Stomach (tissue), 8 donors: ENCODE measurements at regions not wholly inside any gene's neighbourhood (a gene's known extent, or its start where the extent isn't known, plus 50 kb on each side); places are given as distances from the start of the nearest gene placed in this dataset.

Experiments used
- DNase-seq, 2 donors: peaks; one replicate each; pipeline versions ENCODE4 v3.0.0 to v3.0.0-alpha.2; 2013 to 2019
- H3K27ac ChIP-seq, 5 donors: fragments of 200-600 bp in 4 of 5; sonication (generic) in 4 of 5; one replicate each; pipeline ENCODE4 v1.5.1; 2013 to 2019; ENCODE audit warnings: mild to moderate bottlenecking in 1 of 5, moderate library complexity in 1 of 5
- H3K27me3 ChIP-seq, 3 donors: fragments of 200-600 bp; sonication (generic); one replicate each; pipeline ENCODE4 v1.5.1; 2017 to 2019; ENCODE audit warnings: mixed run types in 1 of 3
- H3K36me3 ChIP-seq, 4 donors: fragments of 200-600 bp; sonication (generic); 1 replicate in 3 of 4; 2 replicates in 1 of 4; pipeline ENCODE4 v1.5.1; 2016 to 2019
- H3K4me1 ChIP-seq, 4 donors: fragments of 200-600 bp; sonication (generic); one replicate each; pipeline ENCODE4 v1.5.1; 2016 to 2019
- H3K4me3 ChIP-seq, 4 donors: fragments of 200-600 bp; sonication (generic) in 3 of 4; one replicate each; pipeline ENCODE4 v1.5.1; 2016 to 2019; ENCODE audit warnings: mild to moderate bottlenecking in 1 of 4
- H3K9me3 ChIP-seq, 4 donors: fragments of 200-600 bp; sonication (generic); one replicate each; pipeline ENCODE4 v1.5.1; 2016 to 2019
- CTCF ChIP-seq, 7 experiments: fragments of 450-650 bp in 4 of 7; fragments of 200-600 bp in 3 of 7; sonication (generic) in 3 of 7; IDR thresholded peaks; one replicate each; pipeline ENCODE4 v1.5.1; 2016 to 2019; ENCODE audit warnings: antibody characterized with exemption in 7 of 7, control low read depth in 2 of 7, mild to moderate bottlenecking in 1 of 7
- EP300 ChIP-seq: sonication (generic); formaldehyde crosslinking; IDR thresholded peaks from one replicate; pipeline ENCODE4 v1.6.1; 2017; ENCODE audit warnings: antibody characterized with exemption
- POLR2A ChIP-seq, 4 donors: fragments of 450-650 bp; IDR thresholded peaks; one replicate each; pipeline ENCODE4 v1.6.1; 2016; ENCODE audit warnings: antibody characterized with exemption in 4 of 4, control low read depth in 2 of 4, mild to moderate bottlenecking in 1 of 4, moderate library complexity in 1 of 4
- POLR2AphosphoS5 ChIP-seq, 3 donors: sonication (generic); formaldehyde crosslinking; IDR thresholded peaks; one replicate each; pipeline ENCODE4 v1.6.1; 2016; ENCODE audit warnings: antibody characterized with exemption in 3 of 3
- WGBS, 5 donors: extraction: QIAGEN DNeasy Blood & Tissue Kit in 3 of 5; methylation state at CpG; one replicate each; pipeline versions ENCODE4 v1.1.5 to v1.1.7; 2013 to 2018; 5-methylcytosine and 5-hydroxymethylcytosine counted together
- intact Hi-C: fragments of 100-400 bp; cut with DNase I; formaldehyde crosslinking; loops from one replicate; pipeline ENCODE4 v1.15.1; 2023; ENCODE audit warnings: low total_unique reads
- donor health status: healthy with polysubstance abuse.
- donor health status: Bipolar disorder and iron deficiency.
- donor health status: healthy.

DNA sequence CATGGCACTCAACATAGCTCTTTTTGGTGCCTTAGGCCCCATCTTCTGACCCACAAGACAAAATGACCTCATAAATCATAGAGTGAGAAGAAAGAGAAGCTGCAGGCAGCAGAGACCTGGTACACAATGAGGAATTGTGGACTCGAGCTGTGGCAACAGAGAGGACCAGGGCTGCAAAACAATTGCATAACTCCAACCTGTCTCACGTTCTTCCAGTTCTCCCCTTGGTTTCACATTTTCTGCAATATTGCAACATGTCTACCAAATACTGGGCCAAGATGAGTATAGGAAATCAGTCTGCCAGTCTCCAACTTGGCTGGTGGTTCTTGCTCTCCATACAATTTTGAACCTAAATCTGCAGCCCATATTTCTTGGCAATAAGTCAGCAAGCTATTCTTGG, 105.3 kb downstream of the KDR start:
- Histone ChIP-seq H3K27ac (no peak overlapping the region), H3K9me3 (no peaks in the 10 kb centered on the region), H3K4me3 (no peak overlapping the region), H3K4me1 (no peaks in the 10 kb centered on the region), H3K27me3 (no peaks in the 10 kb centered on the region), H3K36me3 (no peaks in the 10 kb centered on the region)
- intact Hi-C loops: no loop called here
- TF ChIP-seq POLR2A (IDR thresholded peaks at IDR 0.05): no peak
- no peak for TF ChIP-seq CTCF (IDR thresholded peaks at IDR 0.05)
- TF ChIP-seq POLR2AphosphoS5 (IDR thresholded peaks at IDR 0.05): no peak
- no peak for TF ChIP-seq EP300
- WGBS, 5 donors: 66 to 86% (median 80%) methylated on average over 2 of the region's 2 CpGs
- no peak for DNase-seq

GRCh38 chr4:55018978-55019377, 106.4 kb downstream of the KDR start:
- no peak overlapping the region for H3K27ac ChIP-seq
- H3K36me3 ChIP-seq: no peaks in the 10 kb centered on the region

DNA sequence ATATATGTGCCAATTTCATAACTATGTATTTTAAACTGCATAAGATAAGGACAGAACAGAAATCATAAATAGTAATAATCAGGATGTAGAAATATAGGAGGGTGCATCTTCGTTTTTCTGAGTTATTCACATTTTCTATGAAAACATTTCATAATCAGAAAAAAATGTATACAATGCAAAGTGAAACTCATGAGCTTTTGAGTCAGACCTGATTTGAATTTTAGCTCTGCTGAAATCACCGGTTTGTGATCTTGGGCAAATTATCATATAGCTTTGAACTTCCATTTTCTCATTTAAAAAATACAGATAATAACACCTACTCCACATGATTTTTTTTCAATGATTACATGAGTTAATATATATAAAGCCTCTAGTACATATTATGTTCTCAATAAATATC, 106.9 kb downstream of the KDR start:
- Histone ChIP-seq H3K4me3 (no peak overlapping the region), H3K27ac (no peak overlapping the region), H3K4me1 (no peaks in the 10 kb centered on the region), H3K27me3 (no peaks in the 10 kb centered on the region), H3K9me3 (no peaks in the 10 kb centered on the region), H3K36me3 (no peaks in the 10 kb centered on the region)
- TF ChIP-seq EP300 (no peak), CTCF (IDR thresholded peaks at IDR 0.05) (no peak), POLR2A (IDR thresholded peaks at IDR 0.05) (no peak), POLR2AphosphoS5 (IDR thresholded peaks at IDR 0.05) (no peak)
- intact Hi-C loops: no loop called here
- no peak for DNase-seq
- 62 to 78% (median 71%) methylated on average over 2 of the region's 2 CpGs for WGBS, 5 donors

More at GRCh38 chr4:55018978-55019377, 106.4 kb downstream of the KDR start:
- no peaks in the 10 kb centered on the region for H3K9me3 ChIP-seq
- intact Hi-C loops: no loop called here
- TF ChIP-seq EP300: no peak
- TF ChIP-seq POLR2A (IDR thresholded peaks at IDR 0.05): no peak
- no peak for TF ChIP-seq CTCF (IDR thresholded peaks at IDR 0.05)
- TF ChIP-seq POLR2AphosphoS5 (IDR thresholded peaks at IDR 0.05): no peak
- H3K4me1 ChIP-seq: no peaks in the 10 kb centered on the region
- no peak for DNase-seq
- H3K27me3 ChIP-seq: no peaks in the 10 kb centered on the region
- no peak overlapping the region for H3K4me3 ChIP-seq
- WGBS, 5 donors: 54 to 72% (median 62%) methylated on average over 2 of the region's 2 CpGs

GRCh38 chr4:55017406-55017805, 108.0 kb downstream of the KDR start:
- WGBS, 5 donors: 71 to 87% (median 83%) methylated on average over 4 of the region's 4 CpGs
- Histone ChIP-seq H3K36me3 (no peaks in the 10 kb centered on the region), H3K27ac (no peak overlapping the region), H3K9me3 (no peaks in the 10 kb centered on the region), H3K27me3 (no peaks in the 10 kb centered on the region), H3K4me1 (peaks cover 0 to 5% (median 0%) of the 10 kb centered on the region in 4 donors), H3K4me3 (no peak overlapping the region)
- DNase-seq: no peak
- TF ChIP-seq EP300 (no peak), POLR2A (IDR thresholded peaks at IDR 0.05) (no peak), CTCF (IDR thresholded peaks at IDR 0.05) (no peak), POLR2AphosphoS5 (IDR thresholded peaks at IDR 0.05) (no peak)
- intact Hi-C loops: no loop called here
